ENCODE measurements at regions not wholly inside any gene's neighbourhood (a gene's known extent, or its start where the extent isn't known, plus 50 kb on each side); places are given as distances from the start of the nearest gene placed in this dataset.
A peak's percentile ranks its signal among the peaks of the same experiment; 100 is the strongest.

DNA sequence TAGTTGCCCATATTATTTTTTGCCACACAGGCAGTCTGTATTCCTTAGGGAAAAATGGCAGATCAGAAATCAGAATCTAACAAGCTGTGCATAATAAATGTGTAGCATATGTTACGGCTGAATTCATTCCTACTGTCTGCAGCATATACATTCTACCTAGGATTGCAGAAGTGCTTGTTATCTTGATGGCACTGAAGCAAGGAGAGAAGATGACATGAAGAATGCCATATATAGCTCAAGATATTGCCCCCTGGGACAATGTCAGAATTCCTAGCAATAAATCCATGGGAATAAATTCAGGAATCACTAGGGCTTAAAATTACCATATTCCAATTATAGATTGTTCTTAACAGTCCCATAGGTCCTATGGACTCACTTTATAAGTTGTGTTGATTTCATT lies 293.0 kb upstream of the CNR1 start:
- no peak overlapping the region for H3K4me3 ChIP-seq (ENCODE audit: low read depth, low read length)
- no peak for DNase-seq
- in situ Hi-C loops (cut with HindIII; ENCODE audit: low pct_ligation_motif_present, low sequenced_read_pairs): no loop called here
- no peak for TF ChIP-seq CTCF (IDR thresholded peaks at IDR 0.05; ENCODE audit: low read depth, low read length, missing control alignments)
- no peaks in the 10 kb centered on the region for H3K36me3 ChIP-seq (replicated peaks)
- no peak overlapping the region for H3K27ac ChIP-seq
- no peaks in the 10 kb centered on the region for H3K27me3 ChIP-seq (replicated peaks)

DNA sequence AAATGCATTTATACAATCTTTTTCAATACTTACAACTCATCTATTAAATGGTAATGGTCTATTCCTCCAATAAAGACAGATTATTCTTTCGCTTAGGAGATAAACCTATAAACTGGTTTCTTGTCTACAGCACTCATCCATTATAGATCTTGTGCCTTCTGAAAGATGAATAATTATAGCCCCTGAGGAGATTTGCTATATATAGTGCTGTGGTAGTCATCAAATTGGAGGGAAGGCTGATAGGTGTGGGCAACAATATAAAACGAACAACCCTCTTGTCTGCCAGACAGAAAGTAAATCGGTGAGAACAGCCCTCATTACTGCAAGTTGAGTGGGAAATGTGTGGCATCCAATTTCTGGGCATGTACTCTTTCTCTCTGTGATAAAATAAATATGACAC lies 292.5 kb upstream of the CNR1 start:
- Histone ChIP-seq H3K4me3 (ENCODE audit: low read depth, low read length) (no peak overlapping the region), H3K27ac (no peak overlapping the region), H3K36me3 (replicated peaks) (no peaks in the 10 kb centered on the region), H3K27me3 (replicated peaks) (no peaks in the 10 kb centered on the region)
- TF ChIP-seq CTCF (IDR thresholded peaks at IDR 0.05; ENCODE audit: low read depth, low read length, missing control alignments): no peak
- in situ Hi-C loops (cut with HindIII; ENCODE audit: low pct_ligation_motif_present, low sequenced_read_pairs): no loop called here
- DNase-seq: no peak

DNA sequence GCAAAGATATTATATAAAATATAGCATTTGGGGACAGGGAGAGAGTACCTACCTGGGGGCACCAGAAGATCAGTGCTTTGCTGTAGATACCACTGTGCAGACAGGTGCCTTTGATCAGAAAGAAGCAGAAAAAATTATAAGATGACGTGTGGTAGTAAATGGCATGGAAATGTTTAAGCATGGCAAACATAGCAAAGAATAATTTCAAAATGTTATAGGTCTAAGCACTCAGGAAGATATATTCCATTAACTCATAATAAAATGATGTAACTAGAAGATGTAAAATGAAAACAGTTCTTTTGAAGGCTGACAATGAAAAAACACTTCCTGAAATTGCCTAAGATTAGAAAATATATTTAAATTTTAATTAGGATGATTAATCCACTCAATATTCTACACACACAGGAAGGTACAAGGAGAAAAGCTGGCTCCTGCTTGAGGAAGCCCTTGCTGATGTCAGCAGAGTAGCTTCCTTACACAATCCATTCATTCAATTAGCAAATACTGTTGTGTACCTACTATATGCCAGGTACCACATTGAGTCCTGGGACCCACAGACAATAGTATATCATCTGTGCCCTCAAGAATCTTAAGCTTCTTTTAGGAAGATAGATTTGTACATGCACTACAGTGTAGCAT lies 290.2 kb upstream of the CNR1 start:
- H3K36me3 ChIP-seq (replicated peaks): no peaks in the 10 kb centered on the region
- H3K4me3 ChIP-seq (ENCODE audit: low read depth, low read length): no peak overlapping the region
- H3K27ac ChIP-seq: no peak overlapping the region
- no peak for TF ChIP-seq CTCF (IDR thresholded peaks at IDR 0.05; ENCODE audit: low read depth, low read length, missing control alignments)
- no peaks in the 10 kb centered on the region for H3K27me3 ChIP-seq (replicated peaks)
- no peak for DNase-seq
- in situ Hi-C loops (cut with HindIII; ENCODE audit: low pct_ligation_motif_present, low sequenced_read_pairs): no loop called here

GRCh38 chr6:88455317-88455716 lies 289.2 kb upstream of the CNR1 start:
- no peak for DNase-seq
- H3K27me3 ChIP-seq (replicated peaks): no peaks in the 10 kb centered on the region
- in situ Hi-C loops (cut with HindIII; ENCODE audit: low pct_ligation_motif_present, low sequenced_read_pairs): no loop called here
- no peaks in the 10 kb centered on the region for H3K36me3 ChIP-seq (replicated peaks)
- TF ChIP-seq CTCF (IDR thresholded peaks at IDR 0.05; ENCODE audit: low read depth, low read length, missing control alignments): no peak
- H3K27ac ChIP-seq: no peak overlapping the region
- H3K4me3 ChIP-seq (ENCODE audit: low read depth, low read length): no peak overlapping the region

GRCh38 chr6:88454658-88455057 lies 288.5 kb upstream of the CNR1 start:
- Histone ChIP-seq H3K27me3 (replicated peaks) (no peaks in the 10 kb centered on the region), H3K36me3 (replicated peaks) (no peaks in the 10 kb centered on the region), H3K4me3 (ENCODE audit: low read depth, low read length) (no peak overlapping the region), H3K27ac (no peak overlapping the region)
- in situ Hi-C loops (cut with HindIII; ENCODE audit: low pct_ligation_motif_present, low sequenced_read_pairs): no loop called here
- peak; percentile 24 for DNase-seq
- no peak for TF ChIP-seq CTCF (IDR thresholded peaks at IDR 0.05; ENCODE audit: low read depth, low read length, missing control alignments)

DNA sequence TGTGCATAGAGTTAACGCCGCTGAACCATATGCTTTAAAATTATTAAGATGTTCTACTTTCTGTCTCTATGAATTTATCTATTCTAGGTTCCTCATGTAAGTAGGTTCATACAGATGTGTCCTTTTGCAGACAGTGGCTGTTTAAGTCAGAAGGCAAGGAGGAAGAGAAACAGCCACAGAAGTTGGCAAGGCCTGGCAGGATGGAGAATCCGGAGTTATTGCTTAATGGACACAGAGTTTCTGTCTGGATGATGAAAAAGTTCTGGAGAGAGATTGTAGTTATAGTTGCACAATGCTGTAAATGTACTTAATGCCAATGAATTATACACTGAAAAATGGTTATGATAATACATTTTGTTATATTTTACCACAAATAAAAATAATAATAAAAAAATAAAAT lies 283.6 kb upstream of the CNR1 start:
- no peak for TF ChIP-seq CTCF (IDR thresholded peaks at IDR 0.05; ENCODE audit: low read depth, low read length, missing control alignments)
- no peak for DNase-seq
- H3K27me3 ChIP-seq (replicated peaks): no peaks in the 10 kb centered on the region
- H3K27ac ChIP-seq: no peak overlapping the region
- H3K36me3 ChIP-seq (replicated peaks): no peaks in the 10 kb centered on the region
- in situ Hi-C loops (cut with HindIII; ENCODE audit: low pct_ligation_motif_present, low sequenced_read_pairs): no loop called here
- no peak overlapping the region for H3K4me3 ChIP-seq (ENCODE audit: low read depth, low read length)

Measured in brain microvascular endothelial cell (primary cell).